DOHH2 (cell line): ENCODE measurements at regions not wholly inside any gene's neighbourhood (a gene's known extent, or its start where the extent isn't known, plus 50 kb on each side); places are given as distances from the start of the nearest gene placed in this dataset.

Experiments used
- CTCF ChIP-seq: fragments of 200-600 bp; sonication (generic); IDR thresholded peaks from one replicate; pipeline ENCODE4 v1.5.1; 2014; ENCODE audit warnings: antibody characterized with exemption, mild to moderate bottlenecking, low read depth, low read length; ENCODE audit not compliant: poor library complexity, severe bottlenecking
- EZH2phosphoT487 ChIP-seq: fragments of 200-600 bp; sonication (generic); IDR thresholded peaks from 2 replicates; pipeline ENCODE4 v1.6.1; 2017; ENCODE audit warnings: borderline replicate concordance, mild to moderate bottlenecking, antibody characterized with exemption, low read length, moderate library complexity, mixed read lengths

DNA sequence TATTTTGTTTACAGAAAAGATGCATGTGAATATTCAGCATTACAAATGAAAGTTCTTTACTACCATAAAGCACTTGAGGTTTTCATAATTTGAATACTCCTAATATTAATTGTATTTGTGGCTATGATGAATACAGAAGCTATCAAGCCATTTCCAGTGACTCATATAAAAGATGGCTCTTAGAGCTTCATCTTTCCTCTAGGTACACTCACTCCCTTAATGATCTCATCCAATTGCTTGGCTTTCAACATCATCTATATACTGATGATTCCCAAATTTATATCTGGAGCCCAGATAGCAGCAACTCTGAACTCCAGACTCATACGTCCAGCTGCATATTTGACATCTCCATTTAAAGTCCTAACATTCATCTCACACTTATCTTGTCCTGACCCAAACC, 183.4 kb upstream of the FAM241A start:
- no peak for TF ChIP-seq CTCF
- TF ChIP-seq EZH2phosphoT487, result no peak
